KMS-11 (cell line): ENCODE measurements at regions not wholly inside any gene's neighbourhood (a gene's known extent, or its start where the extent isn't known, plus 50 kb on each side); places are given as distances from the start of the nearest gene placed in this dataset.

Experiments used
- H2AFZ ChIP-seq: fragments of 200-600 bp; sonication (generic); 2 replicates; pipeline ENCODE4 v1.6.1; 2016; ENCODE audit warnings: antibody characterized with exemption, mixed run types, low read depth
- H3K27ac ChIP-seq: fragments of 200-600 bp; sonication (generic); 2 replicates; pipeline ENCODE4 v1.6.1; 2016; ENCODE audit warnings: mild to moderate bottlenecking, mixed run types
- H3K27me3 ChIP-seq: fragments of 200-600 bp; sonication (generic); 2 replicates; pipeline ENCODE4 v1.6.1; 2017; ENCODE audit warnings: mild to moderate bottlenecking, low read depth, mixed run types, moderate library complexity; ENCODE audit not compliant: insufficient read depth
- H3K36me3 ChIP-seq: fragments of 200-600 bp; sonication (generic); 2 replicates; pipeline ENCODE4 v1.6.1; 2017; ENCODE audit warnings: mild to moderate bottlenecking, mixed run types; ENCODE audit not compliant: insufficient read depth
- H3K4me1 ChIP-seq: fragments of 200-600 bp; sonication (generic); 2 replicates; pipeline ENCODE4 v1.6.1; 2016; ENCODE audit warnings: mild to moderate bottlenecking, low read depth, mixed run types; ENCODE audit not compliant: poor library complexity, severe bottlenecking
- H3K4me2 ChIP-seq: fragments of 200-600 bp; sonication (generic); 2 replicates; pipeline ENCODE4 v1.7.0; 2016; ENCODE audit warnings: mild to moderate bottlenecking, mixed run types
- H3K4me3 ChIP-seq: fragments of 200-600 bp; sonication (generic); IDR thresholded peaks from 2 replicates; pipeline ENCODE4 v1.6.1; 2017; ENCODE audit warnings: low read depth, low read length, mixed read lengths; ENCODE audit not compliant: insufficient read depth
- H3K79me2 ChIP-seq: fragments of 200-600 bp; sonication (generic); 2 replicates; pipeline ENCODE4 v1.6.1; 2016; ENCODE audit warnings: low read depth, mixed run types; ENCODE audit not compliant: insufficient read depth
- H3K9ac ChIP-seq: fragments of 200-600 bp; sonication (generic); 2 replicates; pipeline ENCODE4 v1.6.1; 2016; ENCODE audit warnings: mild to moderate bottlenecking, mixed run types
- H4K20me1 ChIP-seq: fragments of 200-600 bp; sonication (generic); 2 replicates; pipeline ENCODE4 v1.6.1; 2016; ENCODE audit warnings: mild to moderate bottlenecking, mixed run types; ENCODE audit not compliant: insufficient read depth
- CTCF ChIP-seq: fragments of 200-600 bp; sonication (generic); conservative IDR thresholded peaks from 2 replicates; pipeline ENCODE4 v1.6.1; 2017; ENCODE audit warnings: low read depth, mild to moderate bottlenecking, antibody characterized with exemption, low read length, moderate library complexity, mixed read lengths

GRCh38 chr5:109619021-109619460, 70.7 kb upstream of the MAN2A1 start:
- H3K4me3 ChIP-seq = no peak overlapping the region
- no peak overlapping the region for H3K4me2 ChIP-seq
- no peaks in the 10 kb centered on the region for H3K79me2 ChIP-seq
- TF ChIP-seq CTCF = no peak
- no peaks in the 10 kb centered on the region for H3K27me3 ChIP-seq
- no peaks in the 10 kb centered on the region for H3K36me3 ChIP-seq
- no peak overlapping the region for H3K27ac ChIP-seq
- H4K20me1 ChIP-seq = no peaks in the 10 kb centered on the region
- no peaks in the 10 kb centered on the region for H3K4me1 ChIP-seq
- H2AFZ ChIP-seq = no peak overlapping the region
- no peak overlapping the region for H3K9ac ChIP-seq

GRCh38 chr5:109614981-109615380, 74.7 kb upstream of the MAN2A1 start:
- Histone ChIP-seq H3K79me2 (no peaks in the 10 kb centered on the region), H3K4me3 (no peak overlapping the region), H2AFZ (no peak overlapping the region), H3K4me1 (no peaks in the 10 kb centered on the region), H3K27me3 (no peaks in the 10 kb centered on the region), H3K36me3 (no peaks in the 10 kb centered on the region), H3K27ac (no peak overlapping the region), H3K9ac (no peak overlapping the region), H4K20me1 (no peaks in the 10 kb centered on the region), H3K4me2 (no peak overlapping the region)
- TF ChIP-seq CTCF = no peak

GRCh38 chr5:109614301-109614700, 75.4 kb upstream of the MAN2A1 start:
- Histone ChIP-seq H2AFZ (no peak overlapping the region), H3K9ac (no peak overlapping the region), H3K79me2 (no peaks in the 10 kb centered on the region), H3K27me3 (no peaks in the 10 kb centered on the region), H3K4me3 (no peak overlapping the region), H3K27ac (no peak overlapping the region), H4K20me1 (no peaks in the 10 kb centered on the region), H3K4me1 (no peaks in the 10 kb centered on the region), H3K4me2 (no peak overlapping the region), H3K36me3 (no peaks in the 10 kb centered on the region)
- TF ChIP-seq CTCF = no peak

GRCh38 chr5:109612278-109612905, 77.3 kb upstream of the MAN2A1 start:
- Histone ChIP-seq H3K4me3 (no peak overlapping the region), H2AFZ (no peak overlapping the region), H3K79me2 (no peaks in the 10 kb centered on the region), H3K9ac (no peak overlapping the region), H4K20me1 (no peaks in the 10 kb centered on the region), H3K27me3 (no peaks in the 10 kb centered on the region), H3K36me3 (no peaks in the 10 kb centered on the region), H3K27ac (no peak overlapping the region), H3K4me1 (no peaks in the 10 kb centered on the region), H3K4me2 (no peak overlapping the region)
- TF ChIP-seq CTCF = no peak
